ENCODE measurements at regions not wholly inside any gene's neighbourhood (a gene's known extent, or its start where the extent isn't known, plus 50 kb on each side); places are given as distances from the start of the nearest gene placed in this dataset.

- no peak for TF ChIP-seq CTCF (conservative IDR thresholded peaks at IDR 0.05)
- TF ChIP-seq ZFX (IDR thresholded peaks at IDR 0.05) = no peak
- H3K27ac ChIP-seq = no peak overlapping the region
These were observed 398.6 kb downstream of the RFPL4B start for GRCh38 chr6:112745765-112746164.

- H3K27ac ChIP-seq = no peak overlapping the region
- no peak for TF ChIP-seq ZFX (IDR thresholded peaks at IDR 0.05)
- no peak for TF ChIP-seq CTCF (conservative IDR thresholded peaks at IDR 0.05)
These were observed 402.5 kb downstream of the RFPL4B start for GRCh38 chr6:112749673-112750072.

- no peak for TF ChIP-seq CTCF (conservative IDR thresholded peaks at IDR 0.05)
- TF ChIP-seq ZFX (IDR thresholded peaks at IDR 0.05) = no peak
These were observed 405.2 kb downstream of the RFPL4B start for GRCh38 chr6:112752305-112752704.

GRCh38 chr6:112752791-112753190 lies 405.7 kb downstream of the RFPL4B start:
- no peak for TF ChIP-seq ZFX (IDR thresholded peaks at IDR 0.05)
- TF ChIP-seq CTCF (conservative IDR thresholded peaks at IDR 0.05) = no peak
- no peak overlapping the region for H3K27ac ChIP-seq

More at GRCh38 chr6:112752305-112752704, 405.2 kb downstream of the RFPL4B start:
- no peak overlapping the region for H3K27ac ChIP-seq

GRCh38 chr6:112760831-112761230 lies 413.7 kb downstream of the RFPL4B start:
- no peak overlapping the region for H3K27ac ChIP-seq
- TF ChIP-seq CTCF (conservative IDR thresholded peaks at IDR 0.05) = no peak
- TF ChIP-seq ZFX (IDR thresholded peaks at IDR 0.05) = no peak

- no peak overlapping the region for H3K27ac ChIP-seq
- TF ChIP-seq CTCF (conservative IDR thresholded peaks at IDR 0.05) = no peak
- no peak for TF ChIP-seq ZFX (IDR thresholded peaks at IDR 0.05)
These were observed 414.6 kb downstream of the RFPL4B start for GRCh38 chr6:112761740-112762139.

GRCh38 chr6:112764377-112764776 lies 417.2 kb downstream of the RFPL4B start:
- TF ChIP-seq ZFX (IDR thresholded peaks at IDR 0.05) = no peak
- H3K27ac ChIP-seq = no peak overlapping the region

- no peak for TF ChIP-seq CTCF (conservative IDR thresholded peaks at IDR 0.05)
- no peak for TF ChIP-seq ZFX (IDR thresholded peaks at IDR 0.05)
- H3K27ac ChIP-seq = no peak overlapping the region
These were observed 423.2 kb downstream of the RFPL4B start for GRCh38 chr6:112770308-112770707.

All from C4-2B (cell line).